Trophoblast cell (in vitro differentiated cells and primary cell): ENCODE measurements at regions not wholly inside any gene's neighbourhood (a gene's known extent, or its start where the extent isn't known, plus 50 kb on each side); places are given as distances from the start of the nearest gene placed in this dataset.

Experiments
- DNase-seq, 2 donors: peaks; one replicate each; pipeline ENCODE4 v3.0.0-alpha.2; 2016
- H2AFZ ChIP-seq: 2 replicates; pipeline ENCODE4 v1.6.1; 2013; ENCODE audit warnings: low read length, moderate library complexity, mild to moderate bottlenecking; ENCODE audit not compliant: insufficient read depth, poor library complexity
- H2AK5ac ChIP-seq: 2 replicates; pipeline ENCODE4 v1.6.1; 2013; ENCODE audit warnings: mild to moderate bottlenecking, low read length
- H2BK120ac ChIP-seq: 2 replicates; pipeline ENCODE4 v1.6.1; 2013; ENCODE audit warnings: low read length, mild to moderate bottlenecking, moderate library complexity; ENCODE audit not compliant: insufficient read depth, poor library complexity
- H2BK12ac ChIP-seq: 2 replicates; pipeline ENCODE4 v1.6.1; 2013; ENCODE audit warnings: mild to moderate bottlenecking, low read length, moderate library complexity
- H2BK5ac ChIP-seq: 2 replicates; pipeline ENCODE4 v1.6.1; 2013; ENCODE audit warnings: low read length, low read depth, moderate library complexity, mild to moderate bottlenecking; ENCODE audit not compliant: poor library complexity
- H3K14ac ChIP-seq: 2 replicates; pipeline ENCODE4 v1.6.1; 2013; ENCODE audit warnings: mild to moderate bottlenecking, low read length
- H3K18ac ChIP-seq: 2 replicates; pipeline ENCODE4 v1.6.1; 2013; ENCODE audit warnings: mild to moderate bottlenecking, low read length
- H3K23ac ChIP-seq: 2 replicates; pipeline ENCODE4 v1.6.1; 2013; ENCODE audit warnings: low read length
- H3K27ac ChIP-seq: 2 replicates; pipeline ENCODE4 v1.5.1; 2013; ENCODE audit warnings: low read depth, mild to moderate bottlenecking, inconsistent platforms, low read length, moderate library complexity
- H3K27me3 ChIP-seq: 2 replicates; pipeline ENCODE4 v1.6.1; 2013; ENCODE audit warnings: inconsistent platforms, mild to moderate bottlenecking, low read length, moderate library complexity; ENCODE audit not compliant: insufficient read depth
- H3K36me3 ChIP-seq, 2 experiments: 1 replicate in 1 of 2; 2 replicates in 1 of 2; pipeline ENCODE4 v1.6.1; 2013; ENCODE audit warnings: low read length in 2 of 2, mild to moderate bottlenecking in 2 of 2, moderate library complexity in 1 of 2; ENCODE audit not compliant: insufficient read depth in 2 of 2, control insufficient read depth in 1 of 2
- H3K4ac ChIP-seq: 2 replicates; pipeline ENCODE4 v1.6.1; 2013; ENCODE audit warnings: low read depth, mild to moderate bottlenecking, low read length, moderate library complexity
- H3K4me1 ChIP-seq, 2 experiments: 1 replicate in 1 of 2; 2 replicates in 1 of 2; pipeline ENCODE4 v1.6.1; 2013; ENCODE audit warnings: low read length in 2 of 2, mild to moderate bottlenecking in 2 of 2, moderate library complexity in 1 of 2; ENCODE audit not compliant: insufficient read depth in 2 of 2, control insufficient read depth in 1 of 2
- H3K4me2 ChIP-seq: 2 replicates; pipeline ENCODE4 v1.6.1; 2013; ENCODE audit warnings: inconsistent platforms, mild to moderate bottlenecking, low read length, moderate library complexity
- H3K4me3 ChIP-seq: 2 replicates; pipeline ENCODE4 v1.5.1; 2013; ENCODE audit warnings: mild to moderate bottlenecking, low read depth, low read length, inconsistent platforms
- H3K79me1 ChIP-seq: one replicate; pipeline ENCODE4 v1.6.1; 2013; ENCODE audit warnings: low read length
- H3K79me2 ChIP-seq: 2 replicates; pipeline ENCODE4 v1.6.1; 2013; ENCODE audit warnings: low read length, mild to moderate bottlenecking; ENCODE audit not compliant: control insufficient read depth, insufficient read depth, poor library complexity
- H3K9ac ChIP-seq: 2 replicates; pipeline ENCODE4 v1.6.1; 2013; ENCODE audit warnings: mild to moderate bottlenecking, low read length
- H3K9me3 ChIP-seq: 2 replicates; pipeline ENCODE4 v1.6.1; 2013; ENCODE audit warnings: low read depth, mild to moderate bottlenecking, control low read depth, inconsistent platforms, low read length; ENCODE audit not compliant: insufficient read depth
- H4K12ac ChIP-seq: 2 replicates; pipeline ENCODE4 v1.6.1; 2013; ENCODE audit warnings: low read depth, mild to moderate bottlenecking, low read length, moderate library complexity
- H4K8ac ChIP-seq: 2 replicates; pipeline ENCODE4 v1.6.1; 2013; ENCODE audit warnings: low read depth, mild to moderate bottlenecking, low read length, moderate library complexity
- H4K91ac ChIP-seq: one replicate; pipeline ENCODE4 v1.6.1; 2013; ENCODE audit warnings: low read depth, mild to moderate bottlenecking, low read length, moderate library complexity
- WGBS: extraction: QIAGEN DNeasy Blood & Tissue Kit; methylation state at CpG from one replicate; pipeline ENCODE4 v1.1.7; 2013; ENCODE audit warnings: missing lambda C conversion rate; ENCODE audit not compliant: insufficient read length, insufficient coverage; ENCODE audit errors: extremely low coverage; 5-methylcytosine and 5-hydroxymethylcytosine counted together

DNA sequence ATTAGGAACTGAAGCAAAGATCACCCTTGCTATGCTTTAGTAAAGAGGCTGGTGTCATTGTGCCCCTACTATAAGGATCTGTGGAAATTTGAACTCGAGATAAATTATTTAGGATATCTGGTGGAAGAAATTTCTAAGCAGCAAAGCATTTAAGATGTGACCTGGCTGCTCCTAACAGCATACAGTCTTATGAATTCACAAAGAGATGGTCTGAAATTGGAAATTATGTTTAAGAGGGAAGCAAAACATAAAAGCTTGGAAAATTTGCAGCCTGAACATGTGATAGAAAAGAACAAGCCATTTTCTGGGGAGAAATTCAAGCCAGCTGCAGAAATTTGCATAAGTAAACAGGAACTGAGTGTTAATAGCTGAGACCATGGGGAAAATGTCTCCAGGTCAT, 223.7 kb downstream of the FBXO4 start:
- Histone ChIP-seq H2AFZ (no peak overlapping the region), H3K4me1 (no peaks in the 10 kb centered on the region), H4K8ac (no peak overlapping the region), H2BK120ac (no peak overlapping the region), H3K27me3 (no peaks in the 10 kb centered on the region), H2AK5ac (no peak overlapping the region), H3K27ac (no peak overlapping the region), H3K36me3 (no peaks in the 10 kb centered on the region), H3K18ac (no peak overlapping the region), H3K4me2 (no peak overlapping the region), H3K79me1 (no peaks in the 10 kb centered on the region), H3K23ac (no peak overlapping the region), H3K4ac (no peak overlapping the region), H3K79me2 (no peaks in the 10 kb centered on the region), H3K14ac (no peak overlapping the region), H3K4me3 (no peak overlapping the region), H2BK12ac (no peak overlapping the region), H4K91ac (no peak overlapping the region), H3K9me3 (peaks cover 9% of the 10 kb centered on the region), H2BK5ac (no peak overlapping the region), H4K12ac (no peak overlapping the region), H3K9ac (no peak overlapping the region)
- no peak for DNase-seq
- no CpG with 5 or more reads among the region's 1 CpG for WGBS

DNA sequence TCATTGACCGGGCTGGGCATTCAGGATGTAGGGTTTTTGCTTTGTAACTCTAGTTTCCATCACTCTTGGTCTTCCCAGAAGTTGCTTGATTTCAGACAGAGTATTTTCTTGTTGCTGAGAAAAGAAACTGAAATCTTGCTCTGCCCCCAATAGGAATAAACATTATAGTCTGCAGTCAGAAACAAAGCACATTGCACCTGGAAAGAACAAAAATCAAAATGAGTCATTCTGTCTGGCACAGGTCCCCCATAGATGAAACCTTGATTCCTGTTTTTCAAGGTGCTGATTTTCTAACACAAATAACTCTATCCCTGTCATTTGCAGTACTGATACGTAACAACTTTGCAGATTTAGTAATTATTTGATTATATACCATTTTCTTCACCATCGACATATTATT, 232.1 kb downstream of the FBXO4 start:
- DNase-seq = no peak
- no peak overlapping the region for H3K9ac ChIP-seq
- no peak overlapping the region for H3K23ac ChIP-seq
- H3K9me3 ChIP-seq = no peaks in the 10 kb centered on the region
- H2AK5ac ChIP-seq = no peak overlapping the region
- no peaks in the 10 kb centered on the region for H3K27me3 ChIP-seq
- no peak overlapping the region for H2BK12ac ChIP-seq
- H4K91ac ChIP-seq = no peak overlapping the region
- no peak overlapping the region for H3K4me2 ChIP-seq
- H3K27ac ChIP-seq = no peak overlapping the region
- H3K4me1 ChIP-seq = no peaks in the 10 kb centered on the region
- no peak overlapping the region for H3K4ac ChIP-seq
- no peaks in the 10 kb centered on the region for H3K79me2 ChIP-seq
- H2BK5ac ChIP-seq = no peak overlapping the region
- no peaks in the 10 kb centered on the region for H3K79me1 ChIP-seq
- no peak overlapping the region for H3K18ac ChIP-seq
- H2AFZ ChIP-seq = no peak overlapping the region
- no peak overlapping the region for H3K4me3 ChIP-seq
- no peak overlapping the region for H2BK120ac ChIP-seq
- no peak overlapping the region for H4K8ac ChIP-seq
- no peak overlapping the region for H4K12ac ChIP-seq
- no CpG with 5 or more reads among the region's 3 CpGs for WGBS
- H3K14ac ChIP-seq = no peak overlapping the region
- H3K36me3 ChIP-seq = no peaks in the 10 kb centered on the region

DNA sequence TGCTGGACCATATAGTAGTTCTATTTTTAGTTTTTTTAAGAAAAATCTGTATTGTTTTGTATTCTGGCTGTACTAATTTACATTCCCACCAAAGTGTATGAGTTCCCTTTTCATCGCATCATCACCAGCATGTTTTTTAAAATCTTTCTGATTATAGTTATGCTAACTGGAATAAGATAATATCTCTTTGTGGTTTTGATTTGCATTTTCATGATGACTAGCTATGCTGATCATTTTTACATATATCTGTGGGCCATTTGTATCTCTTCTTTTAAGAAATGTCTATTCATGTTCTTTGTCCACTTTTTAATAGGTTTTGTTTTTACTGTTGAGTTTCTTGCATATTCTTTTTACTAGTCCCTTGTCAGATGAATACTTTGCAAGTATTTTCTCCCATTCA, 238.0 kb downstream of the FBXO4 start:
- Histone ChIP-seq H3K18ac (no peak overlapping the region), H3K4me1 (peaks cover 0 to under 1% of the 10 kb centered on the region in 2 experiments), H2BK12ac (no peak overlapping the region), H2AFZ (no peak overlapping the region), H4K12ac (no peak overlapping the region), H3K4me3 (no peak overlapping the region), H2BK5ac (no peak overlapping the region), H3K4ac (no peak overlapping the region), H2BK120ac (no peak overlapping the region), H2AK5ac (no peak overlapping the region), H4K91ac (no peak overlapping the region), H3K79me1 (no peaks in the 10 kb centered on the region), H3K79me2 (no peaks in the 10 kb centered on the region), H3K9ac (no peak overlapping the region), H3K23ac (no peak overlapping the region), H3K27ac (no peak overlapping the region), H3K36me3 (no peaks in the 10 kb centered on the region), H4K8ac (no peak overlapping the region), H3K14ac (no peak overlapping the region), H3K4me2 (no peak overlapping the region), H3K27me3 (no peaks in the 10 kb centered on the region), H3K9me3 (no peaks in the 10 kb centered on the region)
- DNase-seq = no peak
- no CpG with 5 or more reads among the region's 1 CpG for WGBS

DNA sequence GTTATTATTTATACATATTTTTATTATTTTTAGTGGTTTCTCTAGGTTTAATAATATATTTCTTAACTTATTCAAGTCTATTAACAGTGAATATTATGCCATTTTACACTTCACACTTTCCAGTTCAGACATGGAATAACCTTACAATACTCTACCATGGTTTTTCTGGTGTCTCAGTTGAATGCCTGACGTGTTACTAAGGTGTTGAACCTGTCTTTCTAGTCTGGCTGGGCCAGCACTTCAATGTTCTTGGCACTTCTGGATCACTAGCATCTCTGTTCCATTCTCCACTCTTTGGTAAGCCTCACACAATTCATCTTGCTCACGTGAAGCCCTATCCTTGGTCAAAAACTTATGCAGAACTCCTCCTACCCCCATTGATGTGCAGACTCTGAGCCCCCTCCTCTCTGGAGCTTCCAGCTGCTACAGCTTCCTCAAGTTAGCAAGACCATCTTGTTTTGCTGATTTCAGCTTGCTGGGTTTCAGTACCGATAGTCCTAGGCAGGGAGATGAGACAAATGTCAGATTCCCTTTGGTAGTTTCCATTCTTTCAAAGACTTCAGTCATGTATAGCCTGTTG, 243.1 kb downstream of the FBXO4 start:
- no peak overlapping the region for H3K4me3 ChIP-seq
- no peaks in the 10 kb centered on the region for H3K27me3 ChIP-seq
- H2BK12ac ChIP-seq = no peak overlapping the region
- H3K4me2 ChIP-seq = no peak overlapping the region
- H3K23ac ChIP-seq = no peak overlapping the region
- DNase-seq = peak; percentile 45 to 73
- no peak overlapping the region for H3K18ac ChIP-seq
- no peak overlapping the region for H3K9ac ChIP-seq
- no CpG with 5 or more reads among the region's 3 CpGs for WGBS
- no peak overlapping the region for H3K14ac ChIP-seq
- H2AK5ac ChIP-seq = no peak overlapping the region
- H3K4me1 ChIP-seq = peaks cover 2 to 4% of the 10 kb centered on the region in 2 experiments
- H3K79me2 ChIP-seq = no peaks in the 10 kb centered on the region
- no peak overlapping the region for H3K27ac ChIP-seq
- no peak overlapping the region for H3K4ac ChIP-seq
- H3K36me3 ChIP-seq = no peaks in the 10 kb centered on the region
- no peak overlapping the region for H4K91ac ChIP-seq
- no peaks in the 10 kb centered on the region for H3K79me1 ChIP-seq
- no peak overlapping the region for H4K8ac ChIP-seq
- H4K12ac ChIP-seq = no peak overlapping the region
- H2BK120ac ChIP-seq = no peak overlapping the region
- no peak overlapping the region for H2AFZ ChIP-seq
- no peaks in the 10 kb centered on the region for H3K9me3 ChIP-seq
- no peak overlapping the region for H2BK5ac ChIP-seq
